T-cell (primary cell): ENCODE measurements at regions not wholly inside any gene's neighbourhood (a gene's known extent, or its start where the extent isn't known, plus 50 kb on each side); places are given as distances from the start of the nearest gene placed in this dataset.
"Not testable (repeated sequence)": the region's sequence is repeated elsewhere in the genome, so short reads cannot be mapped to it uniquely, and the experiment has no call there.

Experiments
- ATAC-seq, 4 experiments: fragments of 200-7000 bp in 3 of 4; fragments of 150-1000 bp in 1 of 4; cut with Tn5 transposase; replicated peaks in 1 of 4; 1 replicate in 3 of 4; 2 replicates in 1 of 4; pipeline ENCODE4 v1.10.0; 2021; ENCODE audit warnings: moderate library complexity in 3 of 4, mild to moderate bottlenecking in 2 of 4, moderate number of reproducible peaks in 1 of 4
- CTCF ChIA-PET, 2 donors: fragments of 300-600 bp; sonication (Branson Sonifier 250); formaldehyde crosslinking; loops; one replicate each; lab custom pipeline; 2022; ENCODE audit warnings: antibody characterized with exemption in 2 of 2; lab: Charles Lee
- POLR2A ChIA-PET, 2 donors: fragments of 300-600 bp; sonication (Branson Sonifier 250); formaldehyde crosslinking; loops; one replicate each; lab custom pipeline; 2022; ENCODE audit warnings: antibody characterized with exemption in 2 of 2; lab: Charles Lee
- DNase-seq, 35 experiments: peaks; one replicate each; pipeline versions ENCODE4 v3.0.0 to v3.0.0-alpha.2; 2013 to 2023
- H3K27ac ChIP-seq: one replicate; pipeline ENCODE4 v1.5.1; 2013; ENCODE audit warnings: low read length
- H3K27me3 ChIP-seq, 2 experiments: replicated peaks in 1 of 2; 1 replicate in 1 of 2; 2 replicates in 1 of 2; pipeline versions ENCODE4 v1.6.1 to v1.7.0; 2013; ENCODE audit warnings: low read length in 1 of 2, mixed read lengths in 1 of 2; ENCODE audit not compliant: control insufficient read depth in 2 of 2, insufficient read depth in 2 of 2; ENCODE audit errors: extremely low read depth in 1 of 2
- H3K36me3 ChIP-seq, 2 donors: 1 replicate in 1 of 2; 2 replicates in 1 of 2; pipeline versions ENCODE4 v1.6.1 to v1.7.0; 2013; ENCODE audit warnings: low read length in 1 of 2; ENCODE audit not compliant: control insufficient read depth in 2 of 2, insufficient read depth in 1 of 2; ENCODE audit errors: extremely low read depth in 1 of 2
- H3K4me1 ChIP-seq, 2 experiments: 1 replicate in 1 of 2; 2 replicates in 1 of 2; pipeline versions ENCODE4 v1.6.1 to v1.7.0; 2013; ENCODE audit warnings: low read length in 2 of 2, mixed read lengths in 1 of 2; ENCODE audit not compliant: insufficient read depth in 2 of 2, control insufficient read depth in 1 of 2; ENCODE audit errors: extremely low read depth in 1 of 2
- H3K4me3 ChIP-seq, 2 donors: 1 replicate in 1 of 2; 2 replicates in 1 of 2; pipeline versions ENCODE4 v1.5.1 to v1.7.0; 2013; ENCODE audit warnings: mild to moderate bottlenecking in 2 of 2, low read length in 1 of 2, moderate library complexity in 1 of 2; ENCODE audit not compliant: control insufficient read depth in 1 of 2; ENCODE audit errors: extremely low read depth in 1 of 2
- H3K9me3 ChIP-seq: 2 replicates; pipeline ENCODE4 v1.7.0; 2013
- H3K27ac Mint-ChIP-seq, 2 donors: one replicate each; pipeline ENCODE4 v1.8.0; 2020 to 2021; ENCODE audit warnings: mild to moderate bottlenecking in 2 of 2, mixed read lengths in 2 of 2
- H3K27me3 Mint-ChIP-seq, 2 donors: one replicate each; pipeline ENCODE4 v1.8.0; 2021 to 2022; ENCODE audit warnings: mixed read lengths in 2 of 2
- H3K36me3 Mint-ChIP-seq: one replicate; pipeline ENCODE4 v1.8.0; 2021; ENCODE audit warnings: mixed read lengths
- H3K4me1 Mint-ChIP-seq, 3 donors: one replicate each; pipeline ENCODE4 v1.8.0; 2020 to 2022; ENCODE audit warnings: mixed read lengths in 3 of 3, mild to moderate bottlenecking in 1 of 3
- H3K4me3 Mint-ChIP-seq, 3 donors: one replicate each; pipeline ENCODE4 v1.8.0; 2020 to 2022; ENCODE audit warnings: mild to moderate bottlenecking in 3 of 3, mixed read lengths in 3 of 3, moderate library complexity in 3 of 3
- H3K9me3 Mint-ChIP-seq, 3 donors: one replicate each; pipeline ENCODE4 v1.8.0; 2020 to 2022; ENCODE audit warnings: mixed read lengths in 3 of 3
- WGBS: methylation state at CpG from one replicate; pipeline ENCODE4 v1.1.5; 2013; ENCODE audit warnings: missing lambda C conversion rate; ENCODE audit not compliant: insufficient coverage; 5-methylcytosine and 5-hydroxymethylcytosine counted together

DNA sequence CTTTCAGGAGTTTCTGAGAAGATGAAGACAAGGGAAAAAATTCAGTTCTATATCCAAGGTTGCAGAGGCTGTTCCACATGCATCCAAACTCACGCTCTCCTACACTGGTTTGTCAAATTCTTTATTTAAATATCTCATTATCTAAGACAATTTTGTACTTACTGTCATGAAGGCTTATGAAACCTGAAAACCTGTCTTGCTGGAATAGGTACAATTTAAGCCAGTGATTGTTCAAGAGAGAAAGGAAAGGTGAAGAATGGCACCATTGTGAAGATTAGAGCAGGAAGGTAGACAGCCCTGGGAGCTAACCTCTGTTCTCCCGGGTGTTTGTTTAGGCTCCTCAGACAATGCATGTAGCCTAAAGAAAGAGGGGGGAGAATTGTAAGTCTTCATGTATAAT lies 315.1 kb upstream of the PRKD1 start:
- Histone ChIP-seq H3K27ac (no peak overlapping the region), H3K9me3 (no peaks in the 10 kb centered on the region), H3K4me3 (no peak overlapping the region), H3K36me3 (no peaks in the 10 kb centered on the region), H3K27me3 (no peaks in the 10 kb centered on the region), H3K4me1 (no peaks in the 10 kb centered on the region)
- Mint-ChIP-seq H3K9me3 (no peaks in the 10 kb centered on the region), H3K4me3 (no peak overlapping the region), H3K36me3 (no peaks in the 10 kb centered on the region), H3K4me1 (no peaks in the 10 kb centered on the region), H3K27ac (no peak overlapping the region), H3K27me3 (no peaks in the 10 kb centered on the region)
- WGBS, result no CpG with 5 or more reads among the region's 2 CpGs
- ChIA-PET POLR2A (no interaction called here), CTCF (no interaction called here)
- ATAC-seq, result no peak
- no peak for DNase-seq

DNA sequence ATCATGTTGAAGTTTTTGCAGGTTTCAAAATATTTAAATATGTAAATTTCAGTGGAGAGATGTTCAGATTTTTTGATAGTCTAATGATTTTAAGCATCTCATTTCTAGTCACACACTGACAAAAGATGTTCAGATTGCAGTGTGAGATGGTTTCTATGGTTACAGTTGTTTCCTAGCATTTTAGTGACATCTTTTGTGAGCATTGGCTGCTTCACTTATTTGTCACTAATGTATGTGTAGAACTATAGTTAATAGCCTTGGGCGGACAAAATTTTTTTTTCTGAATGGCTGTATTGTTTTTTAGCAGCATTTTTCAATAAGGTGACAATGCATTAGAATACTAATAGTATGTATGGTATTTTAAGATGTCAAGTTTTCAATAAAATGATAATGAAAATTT lies 315.6 kb upstream of the PRKD1 start:
- ChIA-PET CTCF (no interaction called here), POLR2A (no interaction called here)
- H3K4me3 Mint-ChIP-seq, result no peak overlapping the region
- H3K27ac Mint-ChIP-seq, result no peak overlapping the region
- H3K36me3 Mint-ChIP-seq, result no peaks in the 10 kb centered on the region
- H3K36me3 ChIP-seq, result no peaks in the 10 kb centered on the region
- H3K9me3 Mint-ChIP-seq, result no peaks in the 10 kb centered on the region
- no peak for DNase-seq
- no CpG with 5 or more reads among the region's 1 CpG for WGBS
- H3K4me1 ChIP-seq, result no peaks in the 10 kb centered on the region
- no peak overlapping the region for H3K4me3 ChIP-seq
- no peaks in the 10 kb centered on the region for H3K27me3 Mint-ChIP-seq
- no peak for ATAC-seq
- no peaks in the 10 kb centered on the region for H3K4me1 Mint-ChIP-seq
- no peak overlapping the region for H3K27ac ChIP-seq
- H3K27me3 ChIP-seq, result no peaks in the 10 kb centered on the region
- H3K9me3 ChIP-seq, result no peaks in the 10 kb centered on the region

DNA sequence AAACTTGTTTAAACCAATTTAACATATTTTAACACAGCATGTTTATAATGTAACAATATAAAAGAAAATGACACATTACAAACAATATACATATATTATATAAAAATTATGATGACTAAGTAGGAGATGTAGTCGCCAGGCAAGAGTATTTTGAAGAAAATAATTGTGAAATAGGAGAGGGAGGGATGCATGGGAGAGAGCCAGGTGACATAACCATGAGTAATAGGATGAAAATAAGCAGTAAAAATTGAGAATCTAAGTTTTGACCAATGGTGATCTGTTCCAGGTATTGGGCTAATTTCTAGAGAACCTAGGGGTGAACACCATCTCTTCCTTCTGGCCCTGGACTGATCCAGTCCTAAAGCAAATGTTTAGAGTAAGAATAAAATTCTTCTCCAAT lies 315.2 kb upstream of the G2E3 start:
- H3K4me3 ChIP-seq, result no peak overlapping the region
- Mint-ChIP-seq H3K4me1 (no peaks in the 10 kb centered on the region), H3K9me3 (no peaks in the 10 kb centered on the region), H3K27me3 (no peaks in the 10 kb centered on the region), H3K27ac (no peak overlapping the region), H3K4me3 (no peak overlapping the region), H3K36me3 (no peaks in the 10 kb centered on the region)
- H3K9me3 ChIP-seq, result no peaks in the 10 kb centered on the region
- DNase-seq, result no peak
- no peak for ATAC-seq
- POLR2A ChIA-PET, result no interaction called here
- 0% methylated on average over 1 of the region's 1 CpG for WGBS
- CTCF ChIA-PET, result no interaction called here
- no peaks in the 10 kb centered on the region for H3K27me3 ChIP-seq
- no peaks in the 10 kb centered on the region for H3K4me1 ChIP-seq
- H3K27ac ChIP-seq, result no peak overlapping the region
- H3K36me3 ChIP-seq, result no peaks in the 10 kb centered on the region

DNA sequence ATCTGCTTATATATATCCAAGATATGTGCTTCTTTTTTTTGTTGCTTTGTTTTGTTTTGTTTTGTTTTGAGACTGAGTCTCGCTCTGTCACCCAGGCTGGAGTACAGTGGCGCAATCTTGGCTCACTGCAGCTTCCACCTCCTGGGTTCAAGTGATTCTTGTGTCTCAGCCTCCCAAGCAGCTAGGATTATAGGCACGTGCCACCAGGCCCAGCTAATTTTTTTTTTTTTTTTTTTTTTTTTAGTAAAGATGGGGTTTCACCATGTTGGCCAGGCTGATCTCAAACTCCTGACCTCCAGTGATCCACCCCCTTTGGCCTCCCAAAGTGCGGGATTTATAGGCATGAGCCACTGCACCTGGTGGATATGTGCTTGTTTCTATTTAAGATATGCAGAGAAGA lies 314.6 kb upstream of the G2E3 start:
- DNase-seq, H3K27me3 Mint-ChIP-seq, H3K9me3 ChIP-seq, H3K27me3 ChIP-seq, H3K4me3 Mint-ChIP-seq, H3K27ac ChIP-seq, H3K4me3 ChIP-seq, H3K36me3 Mint-ChIP-seq, POLR2A ChIA-PET, H3K36me3 ChIP-seq, H3K4me1 Mint-ChIP-seq, H3K27ac Mint-ChIP-seq, H3K9me3 Mint-ChIP-seq, ATAC-seq, H3K4me1 ChIP-seq, CTCF ChIA-PET: not testable (repeated sequence)
- no CpG with 5 or more reads among the region's 4 CpGs for WGBS

DNA sequence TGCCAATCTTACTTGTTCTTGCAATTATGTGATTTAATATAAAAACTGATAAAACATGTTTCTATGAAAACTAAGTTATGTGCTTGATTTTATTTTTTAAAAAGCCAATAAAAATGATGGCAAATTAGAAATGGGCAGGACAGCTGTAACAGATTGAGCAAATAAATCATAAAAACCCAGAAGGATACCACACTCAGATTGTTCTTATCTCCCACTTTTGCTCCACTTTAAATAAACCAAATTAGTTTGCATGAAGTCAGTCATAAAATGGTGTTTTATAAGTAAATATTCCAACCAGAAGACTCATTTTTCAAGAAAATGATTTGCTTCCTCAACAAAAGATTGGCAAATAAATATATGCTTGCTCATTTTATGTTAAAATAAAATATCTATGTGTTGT lies 307.9 kb upstream of the G2E3 start:
- H3K4me3 Mint-ChIP-seq, result no peak overlapping the region
- peaks cover 0 to 5% (median 2%) of the 10 kb centered on the region in 3 donors for H3K9me3 Mint-ChIP-seq
- Histone ChIP-seq H3K4me1 (no peaks in the 10 kb centered on the region), H3K9me3 (no peaks in the 10 kb centered on the region), H3K36me3 (no peaks in the 10 kb centered on the region), H3K4me3 (no peak overlapping the region), H3K27me3 (no peaks in the 10 kb centered on the region), H3K27ac (no peak overlapping the region)
- H3K27me3 Mint-ChIP-seq, result no peaks in the 10 kb centered on the region
- POLR2A ChIA-PET, result interaction anchor here in 1 of 2 donors (0.6 kb wide), 1 partner anchor 28 kb away, joined by 3 read pairs; no protein-coding TSS in a partner anchor
- DNase-seq (no peak), ATAC-seq (no peak)
- H3K36me3 Mint-ChIP-seq, result no peaks in the 10 kb centered on the region
- no peaks in the 10 kb centered on the region for H3K4me1 Mint-ChIP-seq
- H3K27ac Mint-ChIP-seq, result no peak overlapping the region
- CTCF ChIA-PET, result no interaction called here

DNA sequence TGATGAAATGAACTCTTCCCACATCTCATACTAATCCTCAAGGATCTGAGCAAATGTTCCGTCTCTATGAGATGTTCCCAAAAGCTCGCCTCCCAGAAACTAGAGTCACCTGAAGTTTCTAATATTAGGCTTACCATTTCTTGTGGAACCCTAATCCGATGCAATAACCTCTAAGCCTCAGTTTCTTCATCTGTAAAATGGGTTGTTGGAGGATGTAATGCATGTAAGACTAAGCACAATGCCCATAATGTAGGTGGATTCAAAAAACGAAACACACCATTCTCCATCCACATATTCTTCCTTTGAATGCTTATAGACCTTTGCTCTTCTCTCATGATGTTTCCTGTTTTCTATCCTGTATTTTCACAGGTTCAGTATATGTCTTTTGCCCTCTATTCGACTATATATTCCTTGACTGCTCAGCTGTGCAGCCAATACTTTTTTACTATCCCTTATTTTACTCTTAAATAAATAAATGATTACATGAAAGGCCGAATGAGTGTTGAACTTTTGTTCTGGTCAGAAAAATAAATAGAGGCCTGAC lies 307.3 kb upstream of the G2E3 start:
- ChIA-PET POLR2A (no interaction called here), CTCF (no interaction called here)
- no peak for DNase-seq
- Histone ChIP-seq H3K4me3 (no peak overlapping the region), H3K27me3 (no peaks in the 10 kb centered on the region), H3K36me3 (no peaks in the 10 kb centered on the region), H3K4me1 (no peaks in the 10 kb centered on the region), H3K27ac (no peak overlapping the region), H3K9me3 (no peaks in the 10 kb centered on the region)
- no peak for ATAC-seq
- Mint-ChIP-seq H3K4me3 (no peak overlapping the region), H3K36me3 (no peaks in the 10 kb centered on the region), H3K27ac (no peak overlapping the region), H3K9me3 (peaks cover 2 to 7% (median 5%) of the 10 kb centered on the region in 3 donors), H3K4me1 (no peaks in the 10 kb centered on the region), H3K27me3 (no peaks in the 10 kb centered on the region)
- WGBS, result no CpG with 5 or more reads among the region's 6 CpGs

DNA sequence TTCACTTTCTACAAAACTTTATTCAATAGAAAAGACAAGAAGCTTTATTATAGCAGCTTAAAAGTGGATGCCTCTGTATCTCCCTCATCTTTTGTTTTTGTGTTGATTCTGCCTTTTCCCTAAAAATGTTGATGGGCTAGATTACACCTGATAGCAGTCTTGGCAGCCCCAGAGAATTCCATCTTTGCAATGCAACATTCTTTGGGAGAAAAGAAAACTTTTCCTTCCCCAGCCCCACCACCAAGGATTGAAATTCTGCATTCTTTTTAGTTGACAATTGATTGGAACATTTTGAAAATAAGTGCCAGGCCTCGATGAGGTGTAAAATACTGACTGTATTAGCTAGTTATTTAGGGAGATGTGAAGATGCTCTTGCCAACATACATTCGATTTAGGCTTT lies 306.8 kb upstream of the G2E3 start:
- no peaks in the 10 kb centered on the region for H3K4me1 ChIP-seq
- CTCF ChIA-PET, result no interaction called here
- no peak overlapping the region for H3K27ac ChIP-seq
- WGBS, result no CpG with 5 or more reads among the region's 2 CpGs
- H3K36me3 Mint-ChIP-seq, result no peaks in the 10 kb centered on the region
- no peak overlapping the region for H3K27ac Mint-ChIP-seq
- H3K9me3 Mint-ChIP-seq, result peaks cover 2 to 7% (median 6%) of the 10 kb centered on the region in 3 donors
- no peak for DNase-seq
- no peak overlapping the region for H3K4me3 ChIP-seq
- H3K27me3 Mint-ChIP-seq, result no peaks in the 10 kb centered on the region
- no peaks in the 10 kb centered on the region for H3K9me3 ChIP-seq
- POLR2A ChIA-PET, result no interaction called here
- H3K4me1 Mint-ChIP-seq, result no peaks in the 10 kb centered on the region
- H3K27me3 ChIP-seq, result no peaks in the 10 kb centered on the region
- H3K36me3 ChIP-seq, result no peaks in the 10 kb centered on the region
- no peak overlapping the region for H3K4me3 Mint-ChIP-seq
- no peak for ATAC-seq
